Activated gamma-delta T cell treated with anti-CD3 and anti-CD28 coated beads, Interleukin-2, amount 50 U/mL, for 16 hours (primary cell): ENCODE measurements at regions not wholly inside any gene's neighbourhood (a gene's known extent, or its start where the extent isn't known, plus 50 kb on each side); places are given as distances from the start of the nearest gene placed in this dataset.

Experiments used
- DNase-seq: peaks from one replicate; pipeline ENCODE4 v3.0.0-alpha.2; 2020; ENCODE audit warnings: low read depth

DNA sequence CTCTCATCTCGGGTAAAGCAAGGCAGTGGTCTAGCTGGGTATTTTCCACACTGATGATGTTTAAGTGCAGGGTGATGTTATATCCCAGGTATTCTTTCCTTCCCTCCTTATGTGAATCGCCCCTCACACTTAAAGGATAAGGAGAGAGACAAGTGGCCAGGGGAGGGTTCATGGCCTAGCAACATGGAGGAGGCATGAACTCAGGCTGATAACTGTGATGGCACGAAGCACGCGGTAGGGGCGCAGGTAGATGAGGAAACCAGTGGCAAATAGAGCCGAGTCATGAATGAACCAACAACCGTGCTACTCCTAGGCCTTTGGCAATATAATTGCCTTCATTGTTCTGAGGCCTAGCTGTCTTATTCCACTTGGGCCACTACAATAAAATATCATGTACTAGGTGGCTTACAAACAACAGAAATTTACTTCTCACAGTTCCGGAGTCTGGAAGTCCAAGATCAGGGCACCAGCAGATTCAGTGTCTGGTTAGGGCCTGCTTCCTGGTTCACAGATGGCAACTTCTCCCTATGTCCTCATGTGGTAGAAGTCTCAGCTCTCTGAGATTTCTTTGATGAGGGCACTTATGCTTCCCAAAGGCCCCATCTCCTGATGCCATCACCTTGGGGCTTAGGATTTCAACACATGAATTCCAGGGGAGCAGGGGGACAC, 56.0 kb upstream of the PIK3CG start:
- DNase-seq = no peak

- DNase-seq = no peak
Measured at GRCh38 chr7:106811472-106811871, 53.6 kb upstream of the PIK3CG start.

DNA sequence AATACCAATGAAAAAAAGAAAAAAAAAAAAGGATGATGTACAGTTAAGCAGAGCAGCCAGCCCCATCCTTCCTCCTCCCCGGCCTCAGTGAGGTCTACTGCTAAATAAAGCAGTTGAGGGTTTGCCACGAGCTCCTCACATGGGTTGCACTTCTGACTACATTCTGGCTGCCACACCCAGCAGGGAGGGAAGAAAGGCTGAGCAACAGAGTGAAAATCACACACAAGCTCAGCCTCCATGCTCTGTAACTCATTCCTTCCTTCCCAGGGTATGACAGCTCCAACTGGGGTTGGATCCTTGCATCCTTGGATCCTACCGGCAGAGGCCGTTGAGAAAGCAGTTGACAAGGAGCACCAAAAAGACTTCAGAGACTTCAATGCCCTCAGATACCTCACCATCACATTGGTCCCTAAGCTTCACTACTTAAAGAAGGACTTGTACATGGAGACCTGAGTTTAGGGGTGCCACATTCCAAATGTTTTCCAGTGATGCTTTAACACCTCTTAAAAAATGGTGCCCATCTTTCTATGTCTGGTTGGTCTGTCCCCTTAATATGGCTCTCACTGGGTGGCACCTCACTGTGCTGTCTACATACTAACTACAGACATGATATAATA, 52.9 kb upstream of the PIK3CG start:
- DNase-seq = peak; percentile 5

DNA sequence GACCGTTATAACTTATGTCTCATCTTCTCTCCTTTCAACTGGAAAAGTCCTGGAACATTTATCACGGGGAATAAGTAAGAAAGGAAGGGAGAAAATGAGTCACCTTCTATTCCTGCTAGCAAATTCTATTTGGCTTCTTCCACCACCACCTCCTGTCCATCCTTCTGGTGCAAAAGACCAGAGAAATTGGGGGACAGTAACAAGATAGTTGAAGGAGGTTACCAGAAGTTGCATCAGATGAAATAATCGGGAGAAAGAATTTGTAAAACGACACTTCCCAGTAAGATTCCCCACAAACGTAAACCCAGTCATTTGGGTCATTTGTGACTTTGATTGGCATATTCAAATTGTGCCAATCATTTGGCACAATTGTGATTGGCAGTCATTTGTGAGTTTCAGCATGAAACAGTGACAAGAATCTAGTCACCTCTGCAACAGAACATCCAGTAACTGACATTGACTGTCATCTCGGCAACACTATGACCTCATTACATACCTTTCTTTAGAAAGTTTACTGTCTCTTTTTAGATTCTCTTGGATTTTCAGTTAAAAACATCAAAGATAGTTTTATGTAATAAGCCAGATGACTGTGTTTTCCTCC, 51.3 kb upstream of the PIK3CG start:
- DNase-seq = no peak

GRCh38 chr7:106814887-106815286, 50.2 kb upstream of the PIK3CG start:
- no peak for DNase-seq
